ENCODE measurements at regions not wholly inside any gene's neighbourhood (a gene's known extent, or its start where the extent isn't known, plus 50 kb on each side); places are given as distances from the start of the nearest gene placed in this dataset.

GRCh38 chr5:43771611-43772031 is 168.6 kb downstream of the NNT start:
- TF ChIP-seq, protein P1, sequence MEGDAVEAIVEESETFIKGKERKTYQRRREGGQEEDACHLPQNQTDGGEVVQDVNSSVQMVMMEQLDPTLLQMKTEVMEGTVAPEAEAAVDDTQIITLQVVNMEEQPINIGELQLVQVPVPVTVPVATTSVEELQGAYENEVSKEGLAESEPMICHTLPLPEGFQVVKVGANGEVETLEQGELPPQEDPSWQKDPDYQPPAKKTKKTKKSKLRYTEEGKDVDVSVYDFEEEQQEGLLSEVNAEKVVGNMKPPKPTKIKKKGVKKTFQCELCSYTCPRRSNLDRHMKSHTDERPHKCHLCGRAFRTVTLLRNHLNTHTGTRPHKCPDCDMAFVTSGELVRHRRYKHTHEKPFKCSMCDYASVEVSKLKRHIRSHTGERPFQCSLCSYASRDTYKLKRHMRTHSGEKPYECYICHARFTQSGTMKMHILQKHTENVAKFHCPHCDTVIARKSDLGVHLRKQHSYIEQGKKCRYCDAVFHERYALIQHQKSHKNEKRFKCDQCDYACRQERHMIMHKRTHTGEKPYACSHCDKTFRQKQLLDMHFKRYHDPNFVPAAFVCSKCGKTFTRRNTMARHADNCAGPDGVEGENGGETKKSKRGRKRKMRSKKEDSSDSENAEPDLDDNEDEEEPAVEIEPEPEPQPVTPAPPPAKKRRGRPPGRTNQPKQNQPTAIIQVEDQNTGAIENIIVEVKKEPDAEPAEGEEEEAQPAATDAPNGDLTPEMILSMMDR (IDR thresholded peaks at IDR 0.05) = no peak
- no peak for TF ChIP-seq EZH2 (IDR thresholded peaks at IDR 0.05)
- TF ChIP-seq EZH2phosphoT487 (IDR thresholded peaks at IDR 0.05) = no peak

All from neural progenitor cell (in vitro differentiated cells).